GM21717 (cell line): ENCODE measurements at regions not wholly inside any gene's neighbourhood (a gene's known extent, or its start where the extent isn't known, plus 50 kb on each side); places are given as distances from the start of the nearest gene placed in this dataset.

Experiments used
- ATAC-seq: cut with Tn5 transposase; IDR thresholded peaks from one replicate; pipeline ENCODE4 v1.9.1; 2021; ENCODE audit warnings: mild to moderate bottlenecking, moderate library complexity; ENCODE audit not compliant: unreplicated experiment

DNA sequence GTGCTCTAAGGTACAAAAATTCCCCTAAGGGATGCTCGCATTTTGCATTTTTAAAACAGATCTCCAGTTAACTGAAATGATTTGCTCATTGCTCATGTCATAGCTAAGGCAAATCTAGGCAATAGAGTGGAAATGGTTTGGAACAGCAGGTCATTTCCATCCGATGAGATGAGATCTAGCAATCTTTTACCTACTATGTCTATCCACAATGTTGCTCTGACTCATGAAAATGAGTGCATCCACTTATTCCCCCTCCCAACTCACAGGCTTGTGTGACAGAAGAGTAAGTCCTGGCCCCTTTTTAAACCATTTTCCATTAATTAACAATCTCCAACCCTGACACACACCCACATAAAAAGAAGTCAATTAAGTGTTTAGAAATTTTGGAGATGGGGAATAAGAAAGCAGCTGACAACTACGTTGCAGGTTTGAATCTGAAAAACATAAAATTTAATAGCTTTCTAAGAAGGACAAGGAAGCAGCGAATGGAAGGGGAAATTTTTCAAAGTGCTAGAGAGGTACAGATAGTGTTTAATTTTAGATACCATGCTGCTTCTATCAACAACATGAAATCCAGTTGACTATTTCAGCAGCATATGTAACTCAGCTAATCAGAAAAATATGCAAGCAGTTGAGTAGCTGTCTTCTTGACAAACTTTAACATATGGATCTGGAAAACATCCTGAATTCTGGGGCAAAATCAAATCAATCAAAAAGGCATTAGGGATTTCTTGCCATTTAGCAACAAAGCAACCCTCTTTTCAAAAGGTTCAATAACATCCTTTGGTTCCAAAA is 112.0 kb downstream of the TMCO5A start:
- ATAC-seq, result no peak

GRCh38 chr15:38048001-38048455 is 113.6 kb downstream of the TMCO5A start:
- ATAC-seq, result peak; percentile 56

DNA sequence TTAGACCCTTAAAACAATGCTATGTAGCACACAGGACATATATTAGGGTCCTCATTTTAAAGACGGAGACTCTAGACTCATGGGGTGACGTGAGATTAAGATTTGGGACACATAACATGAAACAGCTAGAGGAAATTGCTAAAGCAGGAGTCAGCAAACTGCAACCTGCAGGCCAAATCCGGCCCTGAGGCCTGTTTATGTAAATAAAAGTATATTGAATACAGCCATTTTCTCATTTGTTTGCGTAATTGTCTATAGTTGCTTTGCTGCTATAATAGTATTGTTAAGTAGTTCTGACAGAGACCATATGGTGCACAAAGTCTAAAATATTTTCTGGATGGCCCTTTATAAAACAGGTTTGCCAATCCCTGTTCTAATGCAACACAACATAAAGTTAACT is 115.5 kb downstream of the TMCO5A start:
- no peak for ATAC-seq

- no peak for ATAC-seq
Observed at GRCh38 chr15:38050529-38051448, 116.3 kb downstream of the TMCO5A start.

GRCh38 chr15:38053205-38053604 is 118.8 kb downstream of the TMCO5A start:
- no peak for ATAC-seq

GRCh38 chr15:38053776-38054175 is 119.3 kb downstream of the TMCO5A start:
- no peak for ATAC-seq

DNA sequence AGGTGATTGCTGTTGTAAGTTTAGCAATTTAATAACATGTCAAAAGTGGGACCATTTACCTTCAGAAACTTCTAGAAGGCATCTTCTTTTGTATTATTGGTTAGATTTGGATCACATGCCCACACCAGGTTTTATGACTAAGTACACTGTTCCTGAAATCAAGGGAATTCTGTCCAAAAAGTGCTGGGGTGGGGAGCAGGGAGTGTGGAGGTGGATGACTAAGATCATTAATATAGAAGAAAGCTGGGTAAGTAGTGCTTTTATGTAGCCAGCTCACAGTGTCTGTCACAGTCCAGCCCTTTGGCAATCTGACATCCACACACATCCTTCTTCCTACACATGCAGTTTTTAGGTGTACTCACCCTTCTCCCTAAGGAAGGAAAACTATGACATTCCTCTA is 120.0 kb downstream of the TMCO5A start:
- ATAC-seq, result no peak

DNA sequence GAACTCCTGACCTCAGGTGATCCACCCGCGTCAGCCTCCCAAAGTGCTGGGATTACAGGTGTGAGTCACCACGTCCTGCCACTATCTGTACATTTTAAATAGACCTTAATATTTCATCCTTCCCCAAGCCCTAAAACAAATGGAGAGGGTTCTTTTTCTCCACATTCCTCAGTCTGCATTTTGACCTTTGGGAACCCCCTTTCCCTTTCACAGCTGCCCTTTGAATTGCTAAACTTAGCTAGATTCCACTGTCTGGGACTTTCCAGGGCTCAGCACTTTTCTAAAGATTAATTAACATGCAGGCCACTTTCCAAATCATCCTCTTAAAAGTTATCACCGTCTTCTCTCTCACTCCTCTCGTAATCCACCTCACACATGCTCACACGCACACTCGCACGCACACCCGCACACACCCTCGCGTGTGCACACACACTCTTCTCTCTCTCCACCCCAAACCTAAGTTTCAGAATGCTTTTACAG is 124.2 kb downstream of the TMCO5A start:
- ATAC-seq, result no peak

- ATAC-seq, result no peak
Observed at GRCh38 chr15:38059665-38060064, 125.2 kb downstream of the TMCO5A start.

DNA sequence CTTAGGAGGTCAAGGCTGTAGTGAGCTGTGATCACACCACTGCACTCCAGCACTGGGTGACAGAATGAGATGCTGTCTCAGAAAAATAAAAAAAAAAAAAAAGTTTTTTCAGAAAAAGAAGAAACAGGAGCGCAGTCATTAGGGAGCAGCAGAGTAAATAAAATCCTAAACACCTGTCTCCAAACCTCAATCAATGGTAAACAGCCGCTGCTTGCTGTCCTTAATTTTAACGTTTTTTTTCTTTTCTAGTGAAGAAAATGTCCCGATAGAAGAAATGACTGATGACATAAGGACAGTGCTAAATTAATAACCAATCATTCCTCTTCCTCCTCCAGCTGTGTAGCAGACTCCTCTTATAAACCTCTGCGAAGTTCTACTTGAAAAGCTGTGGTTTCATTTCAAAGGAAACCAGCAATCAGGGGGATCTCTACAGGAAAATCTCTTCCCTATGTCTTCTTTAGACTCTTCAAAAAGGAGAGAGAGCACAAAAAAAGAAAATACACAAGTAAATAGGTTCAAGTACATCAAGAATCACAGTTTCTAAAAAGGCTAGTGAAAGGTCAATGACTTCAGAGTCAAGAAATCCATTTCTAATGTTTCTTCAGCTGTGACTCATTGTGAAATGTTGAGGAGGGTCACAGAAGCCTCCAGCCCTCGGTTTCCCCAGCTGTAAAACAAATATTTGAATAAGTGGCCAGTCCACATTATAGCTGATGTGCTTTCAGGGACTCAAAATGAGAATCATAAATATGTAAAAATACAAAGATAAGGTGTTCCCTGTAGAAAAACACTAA is 127.6 kb downstream of the TMCO5A start:
- no peak for ATAC-seq

DNA sequence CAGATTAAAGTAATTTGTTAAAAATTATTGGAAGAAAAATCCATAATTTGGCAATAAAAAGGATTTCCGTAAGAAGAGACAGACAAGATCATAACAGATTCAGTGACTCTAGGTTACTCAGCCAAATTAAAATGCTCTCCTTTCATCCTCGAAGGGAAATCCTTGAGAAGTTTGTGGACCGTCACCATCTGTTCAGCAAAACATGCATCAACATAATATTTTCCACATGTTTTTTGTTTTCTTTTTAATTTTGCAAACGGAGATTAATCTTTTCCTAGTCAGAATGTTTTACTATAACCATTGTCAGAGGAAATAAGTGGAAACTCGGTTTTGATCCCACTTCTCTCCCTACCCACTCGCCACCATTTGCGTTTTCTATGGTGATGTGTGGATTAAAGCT is 128.3 kb downstream of the TMCO5A start:
- no peak for ATAC-seq

DNA sequence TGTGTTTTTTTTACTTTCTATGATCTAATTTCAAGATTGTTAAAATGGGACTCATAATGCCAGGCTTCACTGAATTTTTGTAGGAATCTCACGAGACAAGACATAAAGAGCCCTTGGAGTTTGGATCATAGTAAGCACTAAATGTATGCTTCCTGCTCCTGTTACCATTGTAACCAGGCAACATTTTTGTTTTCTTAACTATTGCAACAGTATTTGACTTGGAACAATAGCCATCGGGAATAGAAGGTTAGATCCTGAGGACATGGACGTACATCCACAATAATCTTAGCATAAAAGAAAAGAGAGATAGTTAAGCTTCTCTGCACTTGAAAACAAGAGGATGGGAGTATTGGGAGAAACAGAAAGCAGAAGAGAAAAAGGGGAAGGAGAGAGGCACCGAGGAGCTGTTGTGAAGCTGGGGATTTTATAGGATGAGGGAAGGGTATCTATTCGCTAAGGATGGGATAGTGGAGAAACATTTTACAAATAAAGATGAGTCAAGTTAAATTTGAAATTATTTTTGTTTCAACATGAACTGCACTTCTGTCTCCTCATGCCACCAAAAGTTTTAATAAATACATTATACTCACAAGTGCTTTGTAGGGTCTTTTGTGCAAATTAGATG is 131.4 kb downstream of the TMCO5A start:
- ATAC-seq, result no peak

GRCh38 chr15:38066612-38067011 is 132.2 kb downstream of the TMCO5A start:
- no peak for ATAC-seq

- ATAC-seq, result peak; percentile 82
Observed at GRCh38 chr15:38068626-38069391, 134.4 kb downstream of the TMCO5A start.

- peak; percentile 29 for ATAC-seq
Observed at GRCh38 chr15:38069511-38070011, 135.1 kb downstream of the TMCO5A start.

- ATAC-seq, result no peak
Observed at GRCh38 chr15:38070778-38071177, 136.3 kb downstream of the TMCO5A start.

- ATAC-seq, result no peak
Observed at GRCh38 chr15:38071211-38071972, 137.0 kb downstream of the TMCO5A start.

- no peak for ATAC-seq
Observed at GRCh38 chr15:38072007-38072347, 137.5 kb downstream of the TMCO5A start.
